AG10803 (cell line): ENCODE measurements at regions not wholly inside any gene's neighbourhood (a gene's known extent, or its start where the extent isn't known, plus 50 kb on each side); places are given as distances from the start of the nearest gene placed in this dataset.

ENCODE experiments used
- DNase-seq: peaks from one replicate; pipeline ENCODE4 v3.0.0; 2010; ENCODE audit warnings: low read depth
- H3K4me3 ChIP-seq: 2 replicates; pipeline ENCODE4 v1.5.1; 2011; ENCODE audit warnings: mild to moderate bottlenecking, low read length, control low read depth
- TF ChIP-seq, protein P1 (sequence below): conservative IDR thresholded peaks from 2 replicates; pipeline ENCODE4 v1.5.1; 2011; ENCODE audit warnings: mild to moderate bottlenecking, low read length, control low read depth, inconsistent platforms

GRCh38 chr6:104396077-104396476, 463.6 kb downstream of the HACE1 start:
- no peak for DNase-seq
- TF ChIP-seq, protein P1, sequence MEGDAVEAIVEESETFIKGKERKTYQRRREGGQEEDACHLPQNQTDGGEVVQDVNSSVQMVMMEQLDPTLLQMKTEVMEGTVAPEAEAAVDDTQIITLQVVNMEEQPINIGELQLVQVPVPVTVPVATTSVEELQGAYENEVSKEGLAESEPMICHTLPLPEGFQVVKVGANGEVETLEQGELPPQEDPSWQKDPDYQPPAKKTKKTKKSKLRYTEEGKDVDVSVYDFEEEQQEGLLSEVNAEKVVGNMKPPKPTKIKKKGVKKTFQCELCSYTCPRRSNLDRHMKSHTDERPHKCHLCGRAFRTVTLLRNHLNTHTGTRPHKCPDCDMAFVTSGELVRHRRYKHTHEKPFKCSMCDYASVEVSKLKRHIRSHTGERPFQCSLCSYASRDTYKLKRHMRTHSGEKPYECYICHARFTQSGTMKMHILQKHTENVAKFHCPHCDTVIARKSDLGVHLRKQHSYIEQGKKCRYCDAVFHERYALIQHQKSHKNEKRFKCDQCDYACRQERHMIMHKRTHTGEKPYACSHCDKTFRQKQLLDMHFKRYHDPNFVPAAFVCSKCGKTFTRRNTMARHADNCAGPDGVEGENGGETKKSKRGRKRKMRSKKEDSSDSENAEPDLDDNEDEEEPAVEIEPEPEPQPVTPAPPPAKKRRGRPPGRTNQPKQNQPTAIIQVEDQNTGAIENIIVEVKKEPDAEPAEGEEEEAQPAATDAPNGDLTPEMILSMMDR: no peak
- H3K4me3 ChIP-seq: no peak overlapping the region

- no peak for DNase-seq
- no peak overlapping the region for H3K4me3 ChIP-seq
- TF ChIP-seq, protein P1: no peak
Measured at GRCh38 chr6:104381907-104382306, 477.8 kb downstream of the HACE1 start.

GRCh38 chr6:104365451-104366234, 494.1 kb downstream of the HACE1 start:
- TF ChIP-seq, protein P1: no peak
- no peak overlapping the region for H3K4me3 ChIP-seq
- no peak for DNase-seq

GRCh38 chr6:104357928-104358327, 501.8 kb downstream of the HACE1 start:
- no peak for DNase-seq
- no peak overlapping the region for H3K4me3 ChIP-seq
- TF ChIP-seq, protein P1: no peak

DNA sequence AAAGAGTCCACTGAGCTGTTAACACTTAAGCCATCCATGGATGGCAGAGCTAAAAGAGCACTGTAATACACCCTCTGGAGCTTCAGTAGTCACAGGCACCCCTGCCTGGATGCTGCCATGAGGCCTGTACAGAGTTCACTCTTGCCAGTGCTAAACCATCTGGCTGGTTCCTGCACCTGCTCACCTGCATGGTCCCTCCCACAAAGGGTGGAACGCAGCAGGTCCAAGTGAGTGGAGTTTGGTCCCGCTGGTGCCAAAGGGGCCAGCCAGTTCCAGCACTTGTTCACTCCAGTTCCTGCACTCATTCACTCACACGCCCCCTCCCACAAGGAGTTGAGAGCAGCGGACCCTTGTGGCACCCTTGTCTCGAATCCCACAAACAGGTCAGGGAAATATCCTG, 503.5 kb downstream of the HACE1 start:
- no peak overlapping the region for H3K4me3 ChIP-seq
- DNase-seq: no peak
- TF ChIP-seq, protein P1: no peak

GRCh38 chr6:104349191-104349590, 510.5 kb downstream of the HACE1 start:
- TF ChIP-seq, protein P1: no peak
- no peak overlapping the region for H3K4me3 ChIP-seq
- DNase-seq: no peak

- DNase-seq: no peak
- TF ChIP-seq, protein P1: no peak
- no peak overlapping the region for H3K4me3 ChIP-seq
Measured at GRCh38 chr6:104344223-104344622, 515.5 kb downstream of the HACE1 start.
